ENCODE measurements at regions not wholly inside any gene's neighbourhood (a gene's known extent, or its start where the extent isn't known, plus 50 kb on each side); places are given as distances from the start of the nearest gene placed in this dataset.

GRCh38 chr21:35111321-35111930 is 62.3 kb upstream of the RUNX1 start:
- Mint-ChIP-seq H3K4me3 (no peak overlapping the region), H3K4me1 (ENCODE audit: low read depth) (peaks cover 11% of the 10 kb centered on the region), H3K36me3 (ENCODE audit: low read depth) (peaks cover 7% of the 10 kb centered on the region), H3K9me3 (peaks cover 26% of the 10 kb centered on the region), H3K27ac (no peak overlapping the region), H3K27me3 (ENCODE audit: insufficient read depth) (no peaks in the 10 kb centered on the region)
- DNase-seq (ENCODE audit: low spot score): no peak
- intact Hi-C loops (cut with micrococcal nuclease): no loop called here

- H3K27ac Mint-ChIP-seq: no peak overlapping the region
- peaks cover 9% of the 10 kb centered on the region for H3K36me3 Mint-ChIP-seq (ENCODE audit: low read depth)
- peaks cover 20% of the 10 kb centered on the region for H3K9me3 Mint-ChIP-seq
- peaks cover 11% of the 10 kb centered on the region for H3K4me1 Mint-ChIP-seq (ENCODE audit: low read depth)
- no peak overlapping the region for H3K4me3 Mint-ChIP-seq
- no peak for DNase-seq (ENCODE audit: low spot score)
- H3K27me3 Mint-ChIP-seq (ENCODE audit: insufficient read depth): no peaks in the 10 kb centered on the region
- intact Hi-C loops (cut with micrococcal nuclease): no loop called here
These were observed 59.8 kb upstream of the RUNX1 start for GRCh38 chr21:35108887-35109286.

GRCh38 chr21:35107520-35107919 is 58.4 kb upstream of the RUNX1 start:
- peaks cover 2% of the 10 kb centered on the region for H3K36me3 Mint-ChIP-seq (ENCODE audit: low read depth)
- peaks cover 6% of the 10 kb centered on the region for H3K9me3 Mint-ChIP-seq
- no peak overlapping the region for H3K4me3 Mint-ChIP-seq
- H3K4me1 Mint-ChIP-seq (ENCODE audit: low read depth): peaks cover under 1% of the 10 kb centered on the region
- intact Hi-C loops (cut with micrococcal nuclease): no loop called here
- H3K27me3 Mint-ChIP-seq (ENCODE audit: insufficient read depth): no peaks in the 10 kb centered on the region
- H3K27ac Mint-ChIP-seq: no peak overlapping the region
- DNase-seq (ENCODE audit: low spot score): no peak

- H3K4me1 Mint-ChIP-seq (ENCODE audit: low read depth): no peaks in the 10 kb centered on the region
- H3K4me3 Mint-ChIP-seq: no peak overlapping the region
- H3K9me3 Mint-ChIP-seq: peaks cover 4% of the 10 kb centered on the region
- H3K27me3 Mint-ChIP-seq (ENCODE audit: insufficient read depth): no peaks in the 10 kb centered on the region
- peaks cover 2% of the 10 kb centered on the region for H3K36me3 Mint-ChIP-seq (ENCODE audit: low read depth)
- no peak for DNase-seq (ENCODE audit: low spot score)
- intact Hi-C loops (cut with micrococcal nuclease): no loop called here
- H3K27ac Mint-ChIP-seq: no peak overlapping the region
These were observed 57.2 kb upstream of the RUNX1 start for GRCh38 chr21:35106246-35106835.

GRCh38 chr21:35102488-35103371 is 53.6 kb upstream of the RUNX1 start:
- H3K36me3 Mint-ChIP-seq (ENCODE audit: low read depth): peaks cover 2% of the 10 kb centered on the region
- intact Hi-C loops (cut with micrococcal nuclease): no loop called here
- no peak for DNase-seq (ENCODE audit: low spot score)
- no peak overlapping the region for H3K27ac Mint-ChIP-seq
- H3K27me3 Mint-ChIP-seq (ENCODE audit: insufficient read depth): no peaks in the 10 kb centered on the region
- no peak overlapping the region for H3K4me3 Mint-ChIP-seq
- H3K9me3 Mint-ChIP-seq: no peaks in the 10 kb centered on the region
- H3K4me1 Mint-ChIP-seq (ENCODE audit: low read depth): peaks cover 3% of the 10 kb centered on the region

- Mint-ChIP-seq H3K4me3 (no peak overlapping the region), H3K27me3 (ENCODE audit: insufficient read depth) (no peaks in the 10 kb centered on the region), H3K4me1 (ENCODE audit: low read depth) (peaks cover 26% of the 10 kb centered on the region), H3K9me3 (no peaks in the 10 kb centered on the region), H3K36me3 (ENCODE audit: low read depth) (peaks cover 2% of the 10 kb centered on the region), H3K27ac (no peak overlapping the region)
- DNase-seq (ENCODE audit: low spot score): no peak
- intact Hi-C loops (cut with micrococcal nuclease): no loop called here
These were observed 51.3 kb upstream of the RUNX1 start for GRCh38 chr21:35100349-35100811.

- Mint-ChIP-seq H3K36me3 (ENCODE audit: low read depth) (peaks cover 2% of the 10 kb centered on the region), H3K27ac (no peak overlapping the region), H3K27me3 (ENCODE audit: insufficient read depth) (no peaks in the 10 kb centered on the region), H3K4me1 (ENCODE audit: low read depth) (peaks cover 28% of the 10 kb centered on the region), H3K4me3 (no peak overlapping the region), H3K9me3 (peaks cover 8% of the 10 kb centered on the region)
- intact Hi-C loops (cut with micrococcal nuclease): no loop called here
- no peak for DNase-seq (ENCODE audit: low spot score)
These were observed 50.2 kb upstream of the RUNX1 start for GRCh38 chr21:35099310-35099709.
